CD4-positive, alpha-beta T cell treated with Interferon alpha-2 for 1 hour (primary cell): ENCODE measurements at regions not wholly inside any gene's neighbourhood (a gene's known extent, or its start where the extent isn't known, plus 50 kb on each side); places are given as distances from the start of the nearest gene placed in this dataset.

Experiments used
- DNase-seq, 2 donors: peaks; one replicate each; pipeline ENCODE4 v3.0.0-alpha.2; 2020 to 2022

DNA sequence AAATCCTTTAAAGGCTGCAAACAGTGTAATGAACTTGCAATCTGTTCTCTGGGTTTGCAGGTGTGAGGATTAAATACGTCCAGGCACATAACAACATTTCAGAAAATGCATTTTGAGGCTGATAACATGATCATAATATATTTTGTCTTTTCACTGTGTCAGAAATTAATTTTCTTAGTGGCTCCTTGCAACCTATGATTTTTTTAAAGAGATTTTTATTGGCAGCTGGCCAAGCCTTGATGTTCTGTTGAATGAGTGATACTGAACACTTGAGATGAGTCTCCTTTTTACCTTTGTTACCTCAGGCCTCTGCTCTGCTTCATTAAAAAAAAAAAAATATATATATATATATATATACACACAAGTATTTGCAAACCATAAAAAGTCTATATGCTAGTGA, 68.2 kb upstream of the TENM3 start:
- DNase-seq: no peak

DNA sequence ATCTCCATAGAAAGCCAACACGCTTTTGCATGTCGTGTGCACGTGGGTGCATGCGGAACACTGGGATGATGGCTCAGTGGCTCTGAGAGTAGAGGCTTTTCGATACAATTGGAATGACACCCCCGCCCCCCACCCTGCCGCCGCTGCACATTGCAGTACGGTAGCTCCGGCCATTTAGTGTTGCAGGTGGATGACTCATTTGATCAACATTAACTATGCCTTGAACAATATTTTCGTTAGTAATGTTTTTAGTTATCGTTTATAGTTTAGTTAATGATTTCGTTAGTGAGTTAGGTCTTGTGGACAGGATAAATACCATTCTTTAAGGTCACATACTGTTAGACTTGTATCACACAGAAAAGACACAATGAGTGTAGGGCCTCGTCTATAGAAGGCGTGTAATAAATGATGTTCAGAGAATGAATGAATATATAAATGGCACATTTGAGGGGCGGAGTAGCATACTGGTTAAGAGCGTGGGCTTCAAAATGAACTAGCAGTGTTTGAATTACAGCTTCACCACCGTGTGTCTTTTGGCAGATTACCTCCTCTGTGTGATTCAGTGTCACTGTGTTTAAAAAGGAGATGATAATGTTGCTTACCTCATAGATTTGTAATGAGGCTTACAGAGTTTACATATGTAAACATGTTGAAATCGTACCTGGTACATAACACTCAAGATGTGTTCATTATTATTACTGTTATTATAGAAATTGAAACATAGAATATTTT, 67.2 kb upstream of the TENM3 start:
- DNase-seq: no peak

DNA sequence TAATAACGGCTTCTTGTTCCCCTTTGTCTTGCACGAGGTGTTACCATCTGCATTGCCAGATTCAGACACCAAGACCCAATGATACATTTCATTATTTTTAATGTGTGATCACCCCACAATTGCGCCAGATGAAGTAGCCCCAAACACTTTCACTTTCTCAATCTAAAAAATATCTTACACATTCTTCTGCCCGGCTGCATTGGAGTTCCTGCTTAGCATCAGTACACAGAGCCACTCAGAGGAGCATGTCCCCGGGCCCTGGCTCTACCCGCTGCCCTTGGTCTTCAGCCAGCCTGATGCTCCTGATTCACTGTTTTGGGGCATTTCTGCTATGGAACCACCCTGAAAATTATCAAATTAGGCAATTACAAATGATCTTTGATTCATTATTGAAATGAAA, 66.0 kb upstream of the TENM3 start:
- no peak for DNase-seq

DNA sequence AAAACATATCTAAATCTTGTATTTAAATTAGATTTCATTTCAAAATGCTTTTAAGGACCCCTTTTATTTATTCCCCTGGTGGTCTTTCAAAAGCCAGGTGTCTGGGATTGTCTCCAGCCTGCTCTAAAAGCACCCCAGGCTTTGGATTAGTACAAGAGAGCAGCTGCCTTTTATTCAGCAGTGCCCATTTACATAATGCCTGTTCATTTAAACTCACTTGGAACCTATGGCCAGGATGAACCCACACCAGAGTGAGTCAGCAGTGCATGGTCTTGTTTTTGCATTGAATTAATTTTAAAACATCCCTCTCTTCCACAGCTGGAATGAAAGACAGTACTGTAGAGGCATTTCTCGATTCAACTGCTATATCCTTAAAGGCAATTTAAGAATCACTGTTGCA, 64.1 kb upstream of the TENM3 start:
- no peak for DNase-seq

DNA sequence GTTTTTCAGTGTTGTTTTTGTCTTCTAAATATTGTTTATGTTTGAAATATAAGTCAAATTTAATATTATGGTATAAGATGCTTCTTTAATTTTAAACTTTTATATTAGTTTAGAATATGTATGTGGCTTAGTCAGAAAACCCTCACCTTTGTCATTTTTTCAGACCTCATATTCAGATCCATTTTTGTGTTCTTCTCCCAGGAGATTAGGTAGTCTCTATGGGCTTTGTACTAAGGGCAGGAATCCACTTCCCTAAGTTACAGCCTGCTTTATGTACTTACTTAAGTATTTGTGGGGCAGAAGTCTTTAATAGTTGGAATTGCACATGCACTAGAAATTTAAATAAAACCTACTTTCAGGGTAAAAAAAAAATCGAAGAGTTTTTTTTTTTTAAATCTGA, 63.5 kb upstream of the TENM3 start:
- DNase-seq: no peak

DNA sequence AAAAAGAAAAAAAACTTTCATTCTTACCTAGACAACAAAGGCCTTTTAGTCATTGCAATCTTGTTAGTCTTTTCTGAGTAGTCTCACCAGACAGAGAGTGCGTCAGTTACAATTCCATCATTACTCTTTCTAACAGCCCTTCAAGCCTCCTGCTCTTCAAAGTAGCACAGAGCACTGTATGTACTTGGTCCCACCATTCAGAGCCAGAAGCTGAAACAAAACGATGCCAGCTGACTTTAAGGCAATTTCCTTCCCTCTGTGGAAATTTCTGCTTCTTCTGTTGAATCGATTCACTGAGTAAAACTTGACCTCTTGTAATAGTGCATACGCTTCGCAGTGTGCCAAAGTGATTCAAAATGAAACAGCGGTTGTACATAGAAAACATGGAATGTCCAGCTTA, 57.7 kb upstream of the TENM3 start:
- no peak for DNase-seq

DNA sequence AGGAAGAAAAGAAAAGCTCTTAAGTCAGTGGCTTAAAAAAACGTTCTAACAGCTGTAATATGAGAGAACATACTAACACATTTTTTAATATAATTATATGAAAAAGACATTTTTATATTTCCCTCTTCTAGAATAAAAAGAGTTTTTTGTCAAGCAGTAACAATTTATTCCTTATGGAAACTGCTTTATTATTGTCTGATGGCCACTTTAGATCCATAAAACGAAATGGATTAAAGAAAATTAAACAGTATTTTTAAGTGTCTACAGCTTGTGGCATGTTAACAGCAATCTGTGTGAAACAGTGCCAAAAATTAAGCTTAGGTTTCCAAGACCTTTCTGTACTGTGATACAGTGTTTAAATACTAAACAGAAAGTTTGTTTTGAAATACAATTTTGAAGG, 55.5 kb upstream of the TENM3 start:
- DNase-seq: no peak

DNA sequence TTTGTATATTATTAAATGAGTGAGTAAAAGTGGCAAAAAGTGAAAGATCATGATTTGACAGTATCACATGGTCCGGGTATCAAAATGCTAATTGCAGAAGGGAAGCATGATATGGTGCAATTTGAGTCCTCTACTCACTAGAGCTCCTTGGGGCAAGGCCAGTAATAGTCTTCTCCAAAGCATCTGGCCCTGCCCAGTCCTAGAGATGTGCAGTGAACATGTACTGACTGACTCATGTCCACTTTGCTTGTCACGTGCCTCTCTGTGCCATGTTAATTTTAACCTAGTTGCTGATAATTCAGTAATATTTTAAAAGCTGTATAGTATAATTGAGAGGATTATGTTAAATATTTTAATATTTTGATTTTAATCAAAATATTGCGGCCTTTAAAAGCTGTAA, 54.6 kb upstream of the TENM3 start:
- DNase-seq: no peak

DNA sequence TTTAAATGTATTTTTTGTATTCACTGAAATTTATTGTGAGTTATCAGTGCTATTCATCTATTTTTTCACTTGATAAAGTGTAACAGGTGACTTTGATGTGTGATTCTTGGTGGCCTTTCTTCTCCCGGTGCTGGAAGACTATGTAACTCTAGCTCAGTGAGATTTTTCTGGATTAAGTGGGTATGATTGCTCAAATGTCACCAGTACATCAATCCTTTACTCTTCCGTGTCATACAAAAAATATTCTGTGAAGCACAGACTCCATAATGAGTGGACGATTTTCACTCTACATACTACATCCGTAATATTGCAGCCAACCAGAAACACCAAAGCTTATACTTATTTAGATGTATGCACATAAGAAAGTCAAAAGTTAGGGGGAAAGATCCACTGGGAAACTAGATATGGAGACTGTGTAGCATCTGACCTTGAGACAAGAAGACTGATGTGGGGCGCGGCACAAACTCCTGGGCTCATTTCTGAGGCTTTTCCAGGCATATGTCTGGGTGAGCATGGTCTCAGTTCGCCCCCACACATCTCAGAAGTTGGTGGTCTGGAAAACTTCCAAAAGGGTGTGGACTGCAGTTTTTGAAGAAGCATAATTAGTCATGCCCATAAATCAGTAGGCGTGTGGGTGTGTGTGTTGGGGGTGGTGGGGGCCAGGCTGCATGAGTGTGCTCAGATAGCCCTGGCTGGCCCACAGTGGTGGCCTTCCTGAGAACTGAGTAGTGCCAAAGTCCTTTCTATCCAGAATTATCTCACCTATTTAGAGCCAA, 53.9 kb upstream of the TENM3 start:
- DNase-seq: no peak

DNA sequence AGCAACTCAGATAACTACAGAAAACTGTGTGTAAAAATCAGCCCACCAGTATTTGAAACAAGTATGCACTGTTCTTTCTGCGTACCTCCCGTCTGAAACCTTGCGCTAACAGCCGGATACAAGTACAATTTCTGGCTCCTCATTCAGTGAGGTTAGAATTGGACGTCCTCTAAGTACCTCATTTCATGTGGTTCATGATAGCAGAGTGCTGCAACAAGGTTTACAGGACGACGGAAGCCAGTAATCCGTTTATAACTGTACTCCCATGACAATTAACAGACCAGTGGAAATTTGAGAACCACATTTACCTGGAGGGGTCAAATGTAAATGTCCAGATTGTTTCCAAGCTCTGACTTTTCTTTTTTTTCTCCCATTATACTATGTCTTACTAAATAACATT, 52.9 kb upstream of the TENM3 start:
- DNase-seq: no peak

DNA sequence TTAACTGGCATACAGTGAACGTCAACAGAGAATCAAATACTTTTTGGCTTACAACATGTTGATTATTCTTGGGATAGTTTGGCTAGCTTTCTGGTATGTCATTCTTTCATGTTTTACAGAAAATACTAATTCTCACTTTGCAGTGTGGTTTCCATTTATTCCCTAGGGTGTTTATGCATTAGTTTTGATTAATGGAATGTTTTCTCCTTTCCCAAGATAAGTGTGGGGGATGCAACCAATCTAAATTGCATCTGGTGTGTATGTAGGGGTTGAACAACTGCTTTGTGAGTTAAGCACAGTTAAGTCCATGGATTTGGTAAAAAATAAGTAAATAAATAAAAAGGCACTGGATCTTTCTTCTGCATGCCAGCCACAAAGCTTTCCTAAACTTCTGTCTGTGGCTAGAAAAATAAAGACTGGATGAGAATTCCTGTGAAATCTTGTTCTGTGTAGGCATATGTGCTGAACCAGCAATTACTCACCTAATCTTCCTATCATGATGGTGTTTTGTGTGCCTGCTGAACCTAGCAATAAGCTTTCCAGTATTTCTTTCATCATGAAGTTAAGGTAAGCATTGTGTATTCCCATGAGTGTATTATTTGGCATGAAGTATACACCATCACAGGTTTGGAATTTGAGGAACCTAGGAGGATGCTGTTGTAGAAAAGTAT, 50.6 kb upstream of the TENM3 start:
- no peak for DNase-seq

DNA sequence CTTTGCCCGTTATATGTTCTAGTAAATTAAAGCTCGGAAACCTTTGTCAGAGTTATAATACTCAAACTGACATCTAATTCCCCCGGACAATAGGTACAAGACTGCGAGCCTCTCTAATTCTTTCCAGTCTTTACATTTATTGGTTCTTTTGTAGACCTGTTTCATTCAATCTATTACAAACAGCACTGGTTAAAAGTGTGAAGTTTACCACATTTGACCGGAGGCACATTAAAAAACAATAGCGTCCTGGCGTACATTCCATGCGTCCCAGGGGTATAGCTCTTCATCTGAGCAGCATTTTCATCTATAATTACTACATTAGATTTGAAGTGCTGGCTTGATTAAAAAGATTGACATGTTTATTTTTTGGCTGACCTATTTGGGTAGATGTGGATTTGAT, 49.9 kb upstream of the TENM3 start:
- DNase-seq: no peak
